Stomach (tissue), 8 donors: ENCODE measurements at regions not wholly inside any gene's neighbourhood (a gene's known extent, or its start where the extent isn't known, plus 50 kb on each side); places are given as distances from the start of the nearest gene placed in this dataset.
A peak's percentile ranks its signal among the peaks of the same experiment; 100 is the strongest.

Source experiments
- DNase-seq, 2 donors: peaks; one replicate each; pipeline versions ENCODE4 v3.0.0 to v3.0.0-alpha.2; 2013 to 2019
- H3K27ac ChIP-seq, 5 donors: fragments of 200-600 bp in 4 of 5; sonication (generic) in 4 of 5; one replicate each; pipeline ENCODE4 v1.5.1; 2013 to 2019; ENCODE audit warnings: mild to moderate bottlenecking in 1 of 5, moderate library complexity in 1 of 5
- H3K27me3 ChIP-seq, 3 donors: fragments of 200-600 bp; sonication (generic); one replicate each; pipeline ENCODE4 v1.5.1; 2017 to 2019; ENCODE audit warnings: mixed run types in 1 of 3
- H3K36me3 ChIP-seq, 4 donors: fragments of 200-600 bp; sonication (generic); 1 replicate in 3 of 4; 2 replicates in 1 of 4; pipeline ENCODE4 v1.5.1; 2016 to 2019
- H3K4me1 ChIP-seq, 4 donors: fragments of 200-600 bp; sonication (generic); one replicate each; pipeline ENCODE4 v1.5.1; 2016 to 2019
- H3K4me3 ChIP-seq, 4 donors: fragments of 200-600 bp; sonication (generic) in 3 of 4; one replicate each; pipeline ENCODE4 v1.5.1; 2016 to 2019; ENCODE audit warnings: mild to moderate bottlenecking in 1 of 4
- H3K9me3 ChIP-seq, 4 donors: fragments of 200-600 bp; sonication (generic); one replicate each; pipeline ENCODE4 v1.5.1; 2016 to 2019
- EP300 ChIP-seq: sonication (generic); formaldehyde crosslinking; IDR thresholded peaks from one replicate; pipeline ENCODE4 v1.6.1; 2017; ENCODE audit warnings: antibody characterized with exemption
- POLR2A ChIP-seq, 4 donors: fragments of 450-650 bp; IDR thresholded peaks; one replicate each; pipeline ENCODE4 v1.6.1; 2016; ENCODE audit warnings: antibody characterized with exemption in 4 of 4, control low read depth in 2 of 4, mild to moderate bottlenecking in 1 of 4, moderate library complexity in 1 of 4
- POLR2AphosphoS5 ChIP-seq, 3 donors: sonication (generic); formaldehyde crosslinking; IDR thresholded peaks; one replicate each; pipeline ENCODE4 v1.6.1; 2016; ENCODE audit warnings: antibody characterized with exemption in 3 of 3
- WGBS, 5 donors: extraction: QIAGEN DNeasy Blood & Tissue Kit in 3 of 5; methylation state at CpG; one replicate each; pipeline versions ENCODE4 v1.1.5 to v1.1.7; 2013 to 2018; 5-methylcytosine and 5-hydroxymethylcytosine counted together
- intact Hi-C: fragments of 100-400 bp; cut with DNase I; formaldehyde crosslinking; loops from one replicate; pipeline ENCODE4 v1.15.1; 2023; ENCODE audit warnings: low total_unique reads
- TF ChIP-seq, protein P1 (sequence below), 7 experiments: fragments of 450-650 bp in 4 of 7; fragments of 200-600 bp in 3 of 7; sonication (generic) in 3 of 7; IDR thresholded peaks; one replicate each; pipeline ENCODE4 v1.5.1; 2016 to 2019; ENCODE audit warnings: antibody characterized with exemption in 7 of 7, control low read depth in 2 of 7, mild to moderate bottlenecking in 1 of 7
- donor health status: healthy with polysubstance abuse.
- donor health status: Bipolar disorder and iron deficiency.
- donor health status: healthy.

DNA sequence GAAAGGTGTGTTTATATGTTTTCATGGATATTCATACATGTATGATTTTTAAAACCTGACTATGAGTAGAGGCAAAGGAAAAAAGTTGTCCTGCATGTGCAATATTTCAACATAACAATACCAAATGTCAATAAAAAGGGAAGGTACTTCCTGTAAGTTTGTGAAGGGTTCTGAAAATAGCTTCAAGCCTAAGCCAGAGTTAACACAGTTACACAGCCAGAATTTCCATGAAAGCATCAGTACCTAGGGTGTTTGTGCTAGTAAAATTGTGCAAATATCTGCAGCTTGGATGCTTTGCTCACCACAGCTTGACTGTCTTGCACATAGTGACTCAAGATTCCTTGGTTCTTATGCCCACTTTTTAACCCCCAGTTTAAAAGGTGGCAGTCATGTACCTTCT is 193.1 kb upstream of the FAR2 start:
- intact Hi-C loops = no loop called here
- Histone ChIP-seq H3K36me3 (no peaks in the 10 kb centered on the region), H3K4me1 (no peaks in the 10 kb centered on the region), H3K27me3 (no peaks in the 10 kb centered on the region), H3K4me3 (no peak overlapping the region), H3K27ac (no peak overlapping the region), H3K9me3 (no peaks in the 10 kb centered on the region)
- no peak for DNase-seq
- no peak for TF ChIP-seq EP300
- TF ChIP-seq POLR2AphosphoS5 (IDR thresholded peaks at IDR 0.05) = no peak
- no peak for TF ChIP-seq POLR2A (IDR thresholded peaks at IDR 0.05)
- TF ChIP-seq, protein P1, sequence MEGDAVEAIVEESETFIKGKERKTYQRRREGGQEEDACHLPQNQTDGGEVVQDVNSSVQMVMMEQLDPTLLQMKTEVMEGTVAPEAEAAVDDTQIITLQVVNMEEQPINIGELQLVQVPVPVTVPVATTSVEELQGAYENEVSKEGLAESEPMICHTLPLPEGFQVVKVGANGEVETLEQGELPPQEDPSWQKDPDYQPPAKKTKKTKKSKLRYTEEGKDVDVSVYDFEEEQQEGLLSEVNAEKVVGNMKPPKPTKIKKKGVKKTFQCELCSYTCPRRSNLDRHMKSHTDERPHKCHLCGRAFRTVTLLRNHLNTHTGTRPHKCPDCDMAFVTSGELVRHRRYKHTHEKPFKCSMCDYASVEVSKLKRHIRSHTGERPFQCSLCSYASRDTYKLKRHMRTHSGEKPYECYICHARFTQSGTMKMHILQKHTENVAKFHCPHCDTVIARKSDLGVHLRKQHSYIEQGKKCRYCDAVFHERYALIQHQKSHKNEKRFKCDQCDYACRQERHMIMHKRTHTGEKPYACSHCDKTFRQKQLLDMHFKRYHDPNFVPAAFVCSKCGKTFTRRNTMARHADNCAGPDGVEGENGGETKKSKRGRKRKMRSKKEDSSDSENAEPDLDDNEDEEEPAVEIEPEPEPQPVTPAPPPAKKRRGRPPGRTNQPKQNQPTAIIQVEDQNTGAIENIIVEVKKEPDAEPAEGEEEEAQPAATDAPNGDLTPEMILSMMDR (IDR thresholded peaks at IDR 0.05) = no peak

DNA sequence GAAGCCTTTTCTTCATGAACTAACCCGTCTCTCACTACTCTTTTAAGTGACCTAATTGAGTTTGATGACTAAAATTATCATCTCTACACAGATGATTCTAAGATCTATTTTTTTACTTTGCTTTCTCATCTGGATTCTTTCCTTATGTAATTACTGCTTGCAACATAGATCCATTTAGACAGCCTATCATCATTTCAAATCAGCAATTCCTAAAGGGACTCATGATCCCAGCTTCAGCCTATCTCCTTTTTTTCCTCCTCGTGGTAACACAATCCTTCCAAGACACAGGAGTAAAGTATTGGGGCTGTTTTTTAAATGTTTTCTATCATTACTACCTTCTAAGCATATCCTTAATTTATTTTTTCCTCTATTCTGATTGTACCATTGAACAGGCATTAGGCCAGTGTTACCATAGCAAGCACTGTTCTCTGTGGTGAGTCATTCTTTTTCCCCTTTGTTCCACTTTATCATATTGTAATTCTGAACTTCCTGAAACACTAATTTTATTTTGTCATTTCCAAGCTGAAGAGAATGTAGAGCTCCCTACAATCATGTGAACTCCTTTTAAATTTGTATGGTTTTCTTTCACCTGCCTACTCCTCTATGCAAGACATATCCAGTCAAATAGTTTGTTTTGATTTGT is 190.4 kb upstream of the FAR2 start:
- Histone ChIP-seq H3K27me3 (no peaks in the 10 kb centered on the region), H3K4me3 (no peak overlapping the region), H3K9me3 (no peaks in the 10 kb centered on the region), H3K4me1 (no peaks in the 10 kb centered on the region), H3K27ac (peak overlapping the region in 2 of 5 donors; percentile 52 to 59), H3K36me3 (no peaks in the 10 kb centered on the region)
- intact Hi-C loops = no loop called here
- WGBS, 5 donors = 63 to 74% (median 68%) methylated on average over 2 of the region's 2 CpGs
- peak in 1 of 2 donors; percentile 40 for DNase-seq
- peak in 1 of 3 donors; percentile 9 for TF ChIP-seq POLR2AphosphoS5 (IDR thresholded peaks at IDR 0.05)
- TF ChIP-seq EP300 = no peak

DNA sequence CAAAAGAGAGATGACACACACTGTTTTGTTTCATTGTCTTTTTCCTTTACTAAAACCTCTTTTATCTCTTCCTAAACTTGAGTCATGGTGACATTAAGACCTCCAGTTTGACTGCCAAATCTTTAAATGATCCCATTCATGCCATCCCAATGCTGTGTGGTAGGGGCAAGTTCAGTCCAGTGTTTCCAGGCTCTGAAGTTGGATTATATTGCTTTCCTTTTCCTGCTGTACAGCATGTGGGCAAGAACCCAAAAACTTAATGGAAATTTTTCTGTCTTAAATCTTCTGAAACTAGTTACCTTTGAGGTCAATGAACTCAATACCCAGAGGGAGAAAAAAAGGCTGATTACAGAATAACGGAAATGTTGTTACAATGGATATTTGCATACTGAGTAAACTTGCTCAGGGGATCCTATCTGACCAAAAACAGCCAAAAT is 187.1 kb upstream of the FAR2 start:
- no peaks in the 10 kb centered on the region for H3K27me3 ChIP-seq
- no peak overlapping the region for H3K27ac ChIP-seq
- WGBS, 5 donors = 20 to 51% (median 41%) methylated on average over 1 of the region's 1 CpG
- TF ChIP-seq, protein P1 (IDR thresholded peaks at IDR 0.05) = no peak
- intact Hi-C loops = no loop called here
- no peaks in the 10 kb centered on the region for H3K9me3 ChIP-seq
- H3K4me1 ChIP-seq = peaks cover 0 to 13% (median 6%) of the 10 kb centered on the region in 4 donors
- no peaks in the 10 kb centered on the region for H3K36me3 ChIP-seq
- no peak overlapping the region for H3K4me3 ChIP-seq
- DNase-seq = peak in 1 of 2 donors; percentile 9

DNA sequence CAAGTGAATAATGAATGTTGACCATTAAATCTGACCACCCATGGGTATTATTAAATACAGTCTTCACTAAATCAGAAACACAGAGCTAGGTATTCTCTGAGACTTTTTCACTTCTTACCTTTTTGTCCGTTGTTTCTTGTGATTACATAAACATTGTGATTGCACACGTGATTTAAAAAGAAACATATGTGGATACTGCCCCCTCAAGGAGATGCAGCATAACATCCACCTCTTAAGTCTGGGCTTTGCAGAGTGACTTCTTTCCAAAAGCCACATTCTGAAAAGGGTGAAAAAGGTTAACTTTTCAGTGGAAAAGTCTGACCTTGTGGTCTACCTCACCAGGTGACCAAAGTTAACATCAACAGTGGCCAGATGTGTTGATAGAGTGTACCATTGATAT is 185.5 kb upstream of the FAR2 start:
- Histone ChIP-seq H3K4me1 (peaks cover 0 to 13% (median 6%) of the 10 kb centered on the region in 4 donors), H3K4me3 (no peak overlapping the region), H3K9me3 (no peaks in the 10 kb centered on the region), H3K36me3 (no peaks in the 10 kb centered on the region), H3K27ac (no peak overlapping the region), H3K27me3 (no peaks in the 10 kb centered on the region)
- DNase-seq = peak in 1 of 2 donors; percentile 12
- TF ChIP-seq EP300 (no peak), POLR2AphosphoS5 (IDR thresholded peaks at IDR 0.05) (no peak), POLR2A (IDR thresholded peaks at IDR 0.05) (no peak)
- TF ChIP-seq, protein P1 (IDR thresholded peaks at IDR 0.05) = no peak
- intact Hi-C loops = no loop called here
- 9 to 22% (median 19%) methylated on average over 2 of the region's 2 CpGs for WGBS, 5 donors

DNA sequence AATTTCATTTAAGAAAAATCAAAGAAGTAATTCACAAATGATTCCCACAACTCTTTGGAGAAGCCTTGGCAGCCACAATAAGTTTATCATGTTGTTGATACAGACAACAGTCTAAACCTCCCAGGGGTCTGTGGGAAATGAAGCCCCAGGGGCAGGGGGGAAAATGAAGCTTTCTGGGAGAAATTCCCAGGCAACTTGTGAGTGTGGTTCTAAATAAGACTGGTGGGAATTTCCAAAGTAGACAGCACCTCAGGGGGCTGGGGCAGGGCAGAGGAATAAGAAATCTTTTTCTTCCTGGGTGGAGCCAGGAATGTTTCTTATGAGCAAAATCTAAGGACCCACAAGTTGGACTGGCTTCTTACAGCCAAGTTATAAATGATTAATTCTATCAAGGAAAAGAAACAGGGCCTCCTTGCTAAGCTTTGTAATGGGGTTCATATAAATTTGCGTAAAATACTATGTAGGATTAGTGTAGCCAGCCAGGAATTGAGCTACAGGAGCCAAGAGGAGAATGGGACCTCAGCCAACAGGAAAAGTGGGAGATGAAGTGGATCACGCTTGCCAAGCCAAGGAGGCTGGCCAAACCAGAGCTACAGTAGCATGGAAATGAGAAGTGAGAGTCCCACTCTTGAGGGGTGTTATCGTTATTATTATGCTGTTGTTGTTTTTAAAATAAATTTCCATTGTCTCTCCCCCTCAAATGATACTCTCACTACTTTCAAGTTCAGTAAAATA is 182.9 kb upstream of the FAR2 start:
- Histone ChIP-seq H3K27me3 (no peaks in the 10 kb centered on the region), H3K9me3 (no peaks in the 10 kb centered on the region), H3K4me3 (no peak overlapping the region), H3K4me1 (peaks cover 0 to 13% (median 6%) of the 10 kb centered on the region in 4 donors), H3K27ac (peak overlapping the region in 3 of 5 donors; percentile 4 to 40 (median 21)), H3K36me3 (no peaks in the 10 kb centered on the region)
- no peak for TF ChIP-seq POLR2A (IDR thresholded peaks at IDR 0.05)
- no peak for TF ChIP-seq EP300
- TF ChIP-seq, protein P1 (IDR thresholded peaks at IDR 0.05) = no peak
- no peak for TF ChIP-seq POLR2AphosphoS5 (IDR thresholded peaks at IDR 0.05)
- 7 to 23% (median 16%) methylated on average over 3 of the region's 3 CpGs for WGBS, 5 donors
- intact Hi-C loops = no loop called here
- DNase-seq = peak; percentile 69 to 80
